Peyer's patch (tissue), 4 donors: ENCODE measurements at regions not wholly inside any gene's neighbourhood (a gene's known extent, or its start where the extent isn't known, plus 50 kb on each side); places are given as distances from the start of the nearest gene placed in this dataset.
"Not testable (repeated sequence)": the region's sequence is repeated elsewhere in the genome, so short reads cannot be mapped to it uniquely, and the experiment has no call there.

Experiments used
- DNase-seq, 3 donors: peaks; one replicate each; pipeline ENCODE4 v3.0.0-alpha.2; 2017 to 2019
- H3K27ac ChIP-seq, 4 donors: fragments of 200-600 bp; sonication (generic); one replicate each; pipeline ENCODE4 v1.5.1; 2016 to 2019
- H3K27me3 ChIP-seq, 2 donors: fragments of 200-600 bp; sonication (generic); one replicate each; pipeline ENCODE4 v1.5.1; 2019
- H3K36me3 ChIP-seq, 3 donors: fragments of 200-600 bp; sonication (generic); one replicate each; pipeline ENCODE4 v1.5.1; 2016 to 2019
- H3K4me1 ChIP-seq, 4 donors: fragments of 200-600 bp; sonication (generic); one replicate each; pipeline ENCODE4 v1.5.1; 2016 to 2019
- H3K4me3 ChIP-seq, 4 donors: fragments of 200-600 bp; sonication (generic); 1 replicate in 3 of 4; 2 replicates in 1 of 4; pipeline ENCODE4 v1.5.1; 2016 to 2019; ENCODE audit warnings: mild to moderate bottlenecking in 1 of 4
- H3K9me3 ChIP-seq, 4 donors: fragments of 200-600 bp; sonication (generic); one replicate each; pipeline ENCODE4 v1.5.1; 2016 to 2019; ENCODE audit warnings: mild to moderate bottlenecking in 1 of 4
- POLR2A ChIP-seq, 2 donors: fragments of 450-650 bp; IDR thresholded peaks; one replicate each; pipeline ENCODE4 v1.5.1; 2017; ENCODE audit warnings: antibody characterized with exemption in 2 of 2, mild to moderate bottlenecking in 2 of 2, moderate library complexity in 2 of 2
- TF ChIP-seq, protein P1 (sequence below), 6 experiments: fragments of 450-650 bp in 4 of 6; fragments of 200-600 bp in 2 of 6; sonication (generic) in 1 of 6; IDR thresholded peaks; one replicate each; pipeline ENCODE4 v1.5.1; 2017 to 2019; ENCODE audit warnings: antibody characterized with exemption in 6 of 6, mild to moderate bottlenecking in 3 of 6, moderate library complexity in 1 of 6

GRCh38 chr16:59339871-59340270, 605.8 kb upstream of the GOT2 start:
- DNase-seq, result no peak
- Histone ChIP-seq H3K27me3 (no peaks in the 10 kb centered on the region), H3K36me3 (no peaks in the 10 kb centered on the region), H3K4me3 (no peak overlapping the region), H3K27ac (no peak overlapping the region), H3K4me1 (no peaks in the 10 kb centered on the region), H3K9me3 (no peaks in the 10 kb centered on the region)
- no peak for TF ChIP-seq POLR2A (IDR thresholded peaks at IDR 0.05)
- TF ChIP-seq, protein P1, sequence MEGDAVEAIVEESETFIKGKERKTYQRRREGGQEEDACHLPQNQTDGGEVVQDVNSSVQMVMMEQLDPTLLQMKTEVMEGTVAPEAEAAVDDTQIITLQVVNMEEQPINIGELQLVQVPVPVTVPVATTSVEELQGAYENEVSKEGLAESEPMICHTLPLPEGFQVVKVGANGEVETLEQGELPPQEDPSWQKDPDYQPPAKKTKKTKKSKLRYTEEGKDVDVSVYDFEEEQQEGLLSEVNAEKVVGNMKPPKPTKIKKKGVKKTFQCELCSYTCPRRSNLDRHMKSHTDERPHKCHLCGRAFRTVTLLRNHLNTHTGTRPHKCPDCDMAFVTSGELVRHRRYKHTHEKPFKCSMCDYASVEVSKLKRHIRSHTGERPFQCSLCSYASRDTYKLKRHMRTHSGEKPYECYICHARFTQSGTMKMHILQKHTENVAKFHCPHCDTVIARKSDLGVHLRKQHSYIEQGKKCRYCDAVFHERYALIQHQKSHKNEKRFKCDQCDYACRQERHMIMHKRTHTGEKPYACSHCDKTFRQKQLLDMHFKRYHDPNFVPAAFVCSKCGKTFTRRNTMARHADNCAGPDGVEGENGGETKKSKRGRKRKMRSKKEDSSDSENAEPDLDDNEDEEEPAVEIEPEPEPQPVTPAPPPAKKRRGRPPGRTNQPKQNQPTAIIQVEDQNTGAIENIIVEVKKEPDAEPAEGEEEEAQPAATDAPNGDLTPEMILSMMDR (IDR thresholded peaks at IDR 0.05), result no peak

GRCh38 chr16:59336136-59336695, 602.1 kb upstream of the GOT2 start:
- Histone ChIP-seq H3K27me3 (no peaks in the 10 kb centered on the region), H3K9me3 (peaks cover 0 to 4% (median 0%) of the 10 kb centered on the region in 4 donors), H3K4me3 (no peak overlapping the region), H3K4me1 (no peaks in the 10 kb centered on the region), H3K27ac (no peak overlapping the region), H3K36me3 (no peaks in the 10 kb centered on the region)
- no peak for DNase-seq
- TF ChIP-seq, protein P1 (IDR thresholded peaks at IDR 0.05), result no peak
- TF ChIP-seq POLR2A (IDR thresholded peaks at IDR 0.05), result no peak

GRCh38 chr16:59331708-59332107, 597.6 kb upstream of the GOT2 start:
- not testable (repeated sequence) for DNase-seq, H3K36me3 ChIP-seq, H3K9me3 ChIP-seq, H3K27ac ChIP-seq, H3K4me3 ChIP-seq, H3K27me3 ChIP-seq, H3K4me1 ChIP-seq

DNA sequence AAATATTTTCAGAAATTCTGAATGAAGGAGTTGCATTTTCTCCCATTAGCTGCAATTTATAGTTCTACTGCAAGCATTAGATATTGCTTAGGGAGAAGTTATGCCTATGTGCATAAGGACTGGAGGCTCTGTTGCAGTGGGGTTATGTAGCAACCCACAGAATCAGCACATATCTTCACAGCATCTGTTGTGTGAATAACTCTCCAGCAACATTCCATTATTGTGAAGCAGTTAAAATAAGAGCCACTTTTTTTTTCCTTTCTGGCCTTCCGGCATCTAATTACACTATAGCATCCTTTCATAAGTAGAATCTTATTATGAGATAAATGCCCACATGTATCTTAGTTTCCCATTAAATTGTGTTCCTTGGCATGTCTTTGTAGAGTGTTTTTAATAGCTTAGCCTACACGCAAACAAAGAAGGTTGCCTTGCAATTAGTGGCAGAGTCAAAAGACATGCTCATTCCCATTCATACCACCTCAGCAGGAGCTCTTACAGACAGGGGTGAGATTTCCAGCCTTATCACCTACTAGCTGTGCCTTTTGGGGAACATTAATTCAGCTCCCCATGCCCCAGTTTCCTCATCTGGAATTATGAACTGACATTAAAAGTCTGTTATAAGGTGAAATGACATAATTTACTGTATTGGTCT, 596.0 kb upstream of the GOT2 start:
- H3K9me3 ChIP-seq, result peaks cover 0 to 4% (median 0%) of the 10 kb centered on the region in 4 donors
- H3K27ac ChIP-seq, result no peak overlapping the region
- H3K4me1 ChIP-seq, result no peaks in the 10 kb centered on the region
- DNase-seq, result no peak
- TF ChIP-seq POLR2A (IDR thresholded peaks at IDR 0.05), result no peak
- TF ChIP-seq, protein P1 (IDR thresholded peaks at IDR 0.05), result no peak
- no peaks in the 10 kb centered on the region for H3K36me3 ChIP-seq
- H3K27me3 ChIP-seq, result no peaks in the 10 kb centered on the region
- H3K4me3 ChIP-seq, result no peak overlapping the region

DNA sequence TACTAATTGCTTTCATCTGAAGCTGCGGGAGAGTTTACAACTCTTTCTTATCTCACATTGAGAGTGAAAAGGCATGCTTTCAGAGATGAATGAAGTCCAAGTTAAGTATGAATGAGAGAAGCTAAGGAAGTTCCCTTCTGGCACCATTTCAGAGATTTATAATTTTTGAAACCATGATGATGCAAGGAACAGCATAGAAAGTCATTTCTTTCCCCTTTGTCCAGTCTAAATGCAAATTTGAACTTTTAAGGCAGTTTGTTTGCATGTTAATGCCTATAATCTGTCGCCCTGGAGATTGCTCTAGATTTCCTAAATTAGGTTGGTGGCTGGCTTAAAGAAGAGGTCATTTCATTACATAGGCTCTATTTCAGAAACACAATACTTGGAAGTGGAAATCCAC, 594.8 kb upstream of the GOT2 start:
- Histone ChIP-seq H3K27me3 (no peaks in the 10 kb centered on the region), H3K4me3 (no peak overlapping the region), H3K4me1 (no peaks in the 10 kb centered on the region), H3K27ac (no peak overlapping the region), H3K36me3 (no peaks in the 10 kb centered on the region), H3K9me3 (no peaks in the 10 kb centered on the region)
- no peak for DNase-seq
- TF ChIP-seq POLR2A (IDR thresholded peaks at IDR 0.05), result no peak
- TF ChIP-seq, protein P1 (IDR thresholded peaks at IDR 0.05), result no peak

DNA sequence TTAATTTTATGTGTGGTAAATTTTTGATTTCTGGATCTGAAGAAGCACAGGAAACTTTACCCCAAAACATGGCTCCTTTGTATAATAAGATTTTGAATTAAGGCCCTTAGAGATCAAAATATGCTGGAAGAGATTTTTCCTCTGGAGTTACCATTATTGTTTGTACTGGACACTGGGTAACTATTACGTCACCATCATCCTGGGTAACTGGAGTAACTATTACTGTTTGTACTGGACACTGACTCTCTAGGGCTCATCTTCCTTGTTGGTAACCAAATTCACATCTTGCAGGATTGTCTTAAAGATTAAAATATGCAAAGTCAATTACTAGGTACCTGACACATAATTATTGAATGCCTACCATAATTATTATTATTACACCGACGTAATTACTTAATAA, 593.8 kb upstream of the GOT2 start:
- Histone ChIP-seq H3K4me1 (no peaks in the 10 kb centered on the region), H3K27me3 (no peaks in the 10 kb centered on the region), H3K4me3 (no peak overlapping the region), H3K9me3 (no peaks in the 10 kb centered on the region), H3K36me3 (no peaks in the 10 kb centered on the region), H3K27ac (no peak overlapping the region)
- TF ChIP-seq, protein P1 (IDR thresholded peaks at IDR 0.05), result no peak
- TF ChIP-seq POLR2A (IDR thresholded peaks at IDR 0.05), result no peak
- DNase-seq, result no peak
